ENCODE measurements at regions not wholly inside any gene's neighbourhood (a gene's known extent, or its start where the extent isn't known, plus 50 kb on each side); places are given as distances from the start of the nearest gene placed in this dataset.

- intact Hi-C loops (cut with micrococcal nuclease; ENCODE audit: unreplicated experiment): no loop called here
Observed at GRCh38 chr3:190912736-190913135, 50.2 kb upstream of the GMNC start.

More at GRCh38 chr3:190912736-190913135, 50.2 kb upstream of the GMNC start:
- Histone ChIP-seq H3K27me3 (replicated peaks; ENCODE audit: insufficient read depth, low read depth, low read length, poor library complexity) (no peaks in the 10 kb centered on the region), H3K9me3 (ENCODE audit: low read depth, low read length, poor library complexity, severe bottlenecking) (no peaks in the 10 kb centered on the region), H3K36me3 (ENCODE audit: insufficient read depth, low read length, poor library complexity, severe bottlenecking) (no peaks in the 10 kb centered on the region), H3K4me1 (ENCODE audit: insufficient read depth, low read length, poor library complexity, severe bottlenecking) (peaks cover 14% of the 10 kb centered on the region), H3K27ac (ENCODE audit: low read depth, low read length, poor library complexity, severe bottlenecking) (no peak overlapping the region), H3K4me3 (ENCODE audit: low read depth, low read length, poor library complexity, severe bottlenecking) (no peak overlapping the region)
- no peak for DNase-seq (ENCODE audit: low spot score)
- ChIA-PET CTCF (no interaction called here), POLR2A (ENCODE audit: low non-redundant PET) (no interaction called here)
- no TSS peak for BruUV-seq (replicated peaks)
- TF ChIP-seq EZH2 (IDR thresholded peaks at IDR 0.05; ENCODE audit: borderline replicate concordance, low read depth, low read length, poor library complexity, severe bottlenecking): no peak
- TF ChIP-seq CTCF (conservative IDR thresholded peaks at IDR 0.05; ENCODE audit: low read depth, low read length): no peak

All from A673 (cell line).